GM21825 (cell line): ENCODE measurements at regions not wholly inside any gene's neighbourhood (a gene's known extent, or its start where the extent isn't known, plus 50 kb on each side); places are given as distances from the start of the nearest gene placed in this dataset.

Experiments used
- ATAC-seq: cut with Tn5 transposase; IDR thresholded peaks from one replicate; pipeline ENCODE4 v1.9.1; 2021; ENCODE audit warnings: mild to moderate bottlenecking, moderate library complexity; ENCODE audit not compliant: unreplicated experiment

- ATAC-seq = no peak
Measured at GRCh38 chr3:81291586-81291985, 469.9 kb downstream of the GBE1 start.

DNA sequence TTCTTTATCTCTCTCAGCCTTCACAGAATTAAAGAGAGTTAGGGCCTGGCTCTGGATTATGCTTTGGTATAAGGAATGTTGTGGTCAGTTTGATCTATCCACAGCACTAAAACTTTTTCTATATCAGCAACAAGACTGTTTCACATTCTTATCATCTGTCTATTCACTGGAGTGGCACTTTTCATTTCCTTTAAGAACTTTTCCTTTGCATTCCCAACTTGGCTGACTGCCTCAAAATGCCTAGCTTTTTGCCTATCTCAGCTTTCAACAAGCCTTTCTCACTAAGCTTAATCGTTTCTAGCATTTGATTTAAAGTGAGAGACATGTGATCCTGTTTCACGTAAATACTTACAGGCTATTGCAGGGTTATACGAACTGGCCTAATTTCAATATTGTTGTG lies 471.8 kb downstream of the GBE1 start:
- no peak for ATAC-seq

DNA sequence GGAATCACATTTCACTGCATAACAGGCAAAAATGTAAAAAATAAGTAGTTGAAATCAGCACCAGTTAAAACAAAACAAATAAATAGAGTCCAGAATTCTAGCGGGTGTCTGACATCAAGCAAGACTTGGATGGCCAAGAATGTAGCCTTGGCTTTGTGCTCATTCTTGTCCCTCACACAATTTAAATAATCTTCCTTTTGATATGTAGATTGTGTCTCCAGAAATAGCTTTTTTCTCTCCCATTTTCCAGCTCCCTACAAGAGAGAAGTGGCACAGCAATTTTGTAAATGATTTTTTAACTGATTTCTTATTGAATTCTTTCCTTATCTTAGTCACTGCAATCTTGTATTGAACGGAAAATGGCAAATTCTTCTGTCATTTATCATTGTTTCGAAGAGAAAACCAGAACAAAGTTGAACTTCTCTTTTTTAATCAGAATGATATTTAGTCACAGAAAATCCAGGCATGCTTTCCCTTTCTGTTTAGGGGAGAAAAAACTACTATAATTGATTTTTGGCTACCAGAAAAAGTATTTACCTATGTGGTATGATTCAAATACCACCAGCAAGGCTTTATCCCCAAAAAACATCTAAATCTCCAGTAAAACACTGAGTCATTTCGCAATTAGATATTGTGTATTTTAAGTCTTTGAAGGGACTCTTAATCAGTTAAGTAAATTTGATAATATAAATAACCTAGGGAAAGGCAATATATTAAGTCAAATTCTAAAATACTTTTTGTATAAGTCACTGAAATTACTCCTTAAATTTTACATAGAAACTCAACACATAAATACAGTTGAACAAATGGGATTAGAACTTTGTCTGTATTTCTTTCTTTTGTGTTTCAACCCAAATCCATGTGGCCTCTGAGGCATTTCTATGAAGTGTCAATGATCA lies 481.7 kb downstream of the GBE1 start:
- ATAC-seq = no peak

DNA sequence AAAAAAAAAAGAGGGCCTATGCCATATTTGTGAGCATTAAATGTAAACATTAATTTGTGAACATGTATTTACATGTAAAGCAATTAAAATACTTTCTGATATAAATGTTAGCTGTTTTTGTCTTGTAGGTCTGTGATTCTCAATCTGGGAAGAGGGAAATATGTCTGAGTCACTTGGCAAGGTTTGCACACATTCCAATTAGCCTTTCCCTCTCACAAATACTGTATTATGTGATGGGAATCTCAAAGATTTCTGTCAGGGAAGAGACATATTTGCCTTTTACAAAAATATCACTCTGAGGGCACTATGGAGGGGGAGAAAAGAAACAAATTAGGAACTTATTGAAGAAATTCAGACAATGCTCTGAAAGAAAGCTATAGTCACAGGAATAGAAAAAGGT lies 483.6 kb downstream of the GBE1 start:
- ATAC-seq = no peak

DNA sequence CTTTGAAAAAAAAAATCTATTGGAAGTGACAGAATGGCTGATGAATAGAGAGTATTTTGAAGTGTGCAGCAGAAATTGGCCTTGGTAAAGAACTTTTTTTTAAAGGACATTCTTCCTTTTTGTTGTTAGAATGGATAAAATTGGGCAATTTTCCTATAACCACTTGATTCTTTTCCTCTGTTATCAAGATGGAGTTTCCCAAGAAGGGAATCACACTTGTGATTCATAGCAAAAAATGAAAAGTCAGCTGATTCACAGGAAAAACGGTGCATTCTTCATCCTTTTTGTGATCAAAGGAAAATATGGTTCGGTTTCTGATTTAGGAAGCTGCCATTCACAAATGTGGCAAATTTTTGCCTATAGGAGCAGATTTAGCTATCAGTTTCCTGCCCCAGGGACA lies 486.8 kb downstream of the GBE1 start:
- no peak for ATAC-seq

- peak; percentile 99 for ATAC-seq
Measured at GRCh38 chr3:81270603-81271379, 490.7 kb downstream of the GBE1 start.

GRCh38 chr3:81268526-81268925 lies 492.9 kb downstream of the GBE1 start:
- no peak for ATAC-seq

- no peak for ATAC-seq
Measured at GRCh38 chr3:81261996-81262395, 499.4 kb downstream of the GBE1 start.

- ATAC-seq = no peak
Measured at GRCh38 chr3:81255463-81255862, 506.0 kb downstream of the GBE1 start.

GRCh38 chr3:81251096-81251495 lies 510.3 kb downstream of the GBE1 start:
- ATAC-seq = no peak

DNA sequence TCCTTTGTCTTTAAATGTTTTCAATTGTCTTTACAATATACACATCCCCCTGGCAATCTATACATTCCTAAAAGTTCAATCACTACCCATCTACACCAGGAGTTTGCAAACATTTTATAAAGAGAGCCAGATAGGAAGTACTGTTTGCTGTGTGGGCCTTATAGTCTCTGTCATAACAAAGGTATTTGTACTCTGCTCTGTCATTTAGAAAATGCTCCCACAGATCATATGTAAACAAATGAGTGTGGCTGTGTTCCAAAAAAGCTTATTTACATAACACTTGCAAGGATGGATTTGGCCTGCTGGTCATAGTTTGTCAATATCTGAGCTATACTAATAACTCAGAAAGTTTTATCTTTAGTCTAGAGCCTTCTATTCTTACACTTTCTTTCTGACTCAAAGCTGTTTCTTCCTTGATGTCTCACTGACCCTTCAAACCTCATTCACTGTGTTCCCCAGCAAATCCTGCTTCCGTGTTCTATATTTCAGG lies 511.9 kb downstream of the GBE1 start:
- peak; percentile 75 for ATAC-seq

GRCh38 chr3:81245501-81245900 lies 515.9 kb downstream of the GBE1 start:
- ATAC-seq = no peak

DNA sequence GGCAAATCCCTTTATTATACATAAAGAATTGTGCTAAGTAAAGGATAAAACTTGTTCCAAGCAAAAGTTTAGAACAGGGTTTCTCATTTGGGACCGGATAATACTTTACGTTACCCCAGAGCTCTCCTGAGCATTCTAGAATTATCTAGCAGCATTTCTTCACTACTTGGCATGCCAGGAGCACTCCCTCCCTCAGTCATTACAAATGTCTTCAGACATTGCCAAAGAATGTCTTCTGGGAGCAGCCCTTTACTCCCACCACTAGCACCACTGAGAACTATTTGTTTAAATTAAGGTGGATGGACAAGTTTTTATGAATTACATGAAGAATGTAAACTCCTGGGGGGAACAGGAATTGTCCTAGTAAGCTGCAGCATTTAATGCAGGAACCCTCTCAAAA lies 516.4 kb downstream of the GBE1 start:
- ATAC-seq = no peak

GRCh38 chr3:81244231-81244630 lies 517.2 kb downstream of the GBE1 start:
- ATAC-seq = no peak

DNA sequence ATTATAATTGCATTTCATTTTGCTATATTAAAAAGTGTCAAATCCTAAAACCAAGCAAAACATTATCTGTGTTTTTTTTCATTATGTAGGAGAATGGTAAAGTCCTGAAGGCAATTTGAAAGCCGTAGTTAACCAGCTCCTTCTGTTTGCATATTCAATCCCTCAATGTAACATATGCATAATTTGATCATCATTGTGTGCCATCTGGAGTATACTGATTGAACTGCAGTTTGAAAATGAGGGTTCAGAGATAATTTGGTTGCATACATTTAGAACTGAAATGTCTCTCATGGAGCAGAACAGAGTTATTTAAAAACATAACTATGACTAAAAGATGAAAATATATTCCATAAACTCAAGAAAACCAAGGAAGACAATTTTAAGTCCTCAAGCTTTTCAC lies 518.6 kb downstream of the GBE1 start:
- ATAC-seq = no peak

- ATAC-seq = no peak
Measured at GRCh38 chr3:81237181-81237580, 524.3 kb downstream of the GBE1 start.

DNA sequence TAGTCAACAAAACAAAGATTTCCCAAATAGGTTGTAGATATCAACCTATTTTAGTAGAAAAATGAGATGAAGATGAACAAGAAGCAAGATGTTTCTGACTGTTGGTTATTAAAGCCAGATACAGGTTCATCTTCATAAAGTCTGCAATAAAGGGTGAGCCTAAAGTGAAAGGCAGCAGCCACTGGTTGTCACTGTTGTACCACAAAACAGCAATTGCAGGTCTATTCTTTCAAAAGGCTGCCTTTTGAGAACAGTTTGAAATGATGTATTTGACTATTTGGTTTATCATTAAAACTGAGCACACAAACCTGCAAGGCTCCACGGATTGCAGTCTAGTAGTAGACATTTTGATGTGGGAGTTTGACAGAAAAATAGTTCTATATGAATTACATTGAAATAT lies 543.4 kb downstream of the GBE1 start:
- ATAC-seq = no peak

- ATAC-seq = no peak
Measured at GRCh38 chr3:81217101-81217500, 544.3 kb downstream of the GBE1 start.

GRCh38 chr3:81216192-81216591 lies 545.3 kb downstream of the GBE1 start:
- ATAC-seq = no peak

DNA sequence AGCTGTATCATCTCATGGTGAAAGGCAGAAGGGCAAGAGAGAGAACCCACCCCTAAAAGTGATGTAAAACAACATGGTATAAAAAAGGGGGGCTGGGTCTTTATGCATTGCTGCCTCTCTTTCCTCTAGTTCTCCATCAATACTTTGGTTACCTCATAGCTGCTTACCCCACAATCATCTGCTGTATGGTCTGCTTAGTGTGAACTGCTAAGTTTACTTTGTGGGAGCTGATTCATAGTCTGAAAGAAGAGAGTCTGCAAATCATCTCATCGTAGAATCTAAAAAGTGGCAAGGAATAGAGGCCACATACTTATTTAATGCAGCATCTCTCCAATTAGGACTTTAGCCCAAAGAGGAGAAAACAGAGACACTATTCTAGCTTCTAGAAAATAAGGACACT lies 546.8 kb downstream of the GBE1 start:
- ATAC-seq = no peak

GRCh38 chr3:81199587-81199986 lies 561.9 kb downstream of the GBE1 start:
- ATAC-seq = no peak

DNA sequence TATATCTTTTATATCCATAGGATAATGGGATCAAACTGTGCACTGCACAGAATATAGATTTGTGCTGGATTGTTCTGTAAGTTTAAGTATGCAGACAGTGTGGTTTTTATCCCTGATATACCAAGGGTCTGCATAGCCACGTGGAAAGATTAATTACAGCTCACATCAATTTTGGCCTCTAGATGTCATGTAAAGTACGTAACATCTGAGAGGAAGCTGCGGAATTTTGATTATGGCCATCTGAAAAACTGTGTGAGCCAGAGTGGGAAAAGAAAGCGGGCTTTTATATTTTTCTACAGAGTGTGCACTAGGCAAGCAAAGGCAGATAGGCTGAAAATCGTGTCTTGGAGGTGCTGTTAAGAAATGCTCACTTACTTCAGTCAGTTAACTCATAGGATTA lies 562.7 kb downstream of the GBE1 start:
- no peak for ATAC-seq
